Activated gamma-delta T cell (primary cell): ENCODE measurements at regions not wholly inside any gene's neighbourhood (a gene's known extent, or its start where the extent isn't known, plus 50 kb on each side); places are given as distances from the start of the nearest gene placed in this dataset.

Source experiments
- DNase-seq: peaks from one replicate; lab custom pipeline; 2025; lab: John Stamatoyannopoulos, UW

GRCh38 chr13:70390064-70390463 is 281.8 kb upstream of the KLHL1 start:
- DNase-seq, result no peak

GRCh38 chr13:70388935-70389334 is 280.7 kb upstream of the KLHL1 start:
- DNase-seq, result no peak

GRCh38 chr13:70386919-70387318 is 278.7 kb upstream of the KLHL1 start:
- DNase-seq, result no peak

GRCh38 chr13:70385852-70386251 is 277.6 kb upstream of the KLHL1 start:
- no peak for DNase-seq

- DNase-seq, result no peak
These were observed 275.9 kb upstream of the KLHL1 start for GRCh38 chr13:70384156-70384555.

- no peak for DNase-seq
These were observed 272.6 kb upstream of the KLHL1 start for GRCh38 chr13:70380809-70381208.

GRCh38 chr13:70375718-70376117 is 267.5 kb upstream of the KLHL1 start:
- no peak for DNase-seq

- DNase-seq, result no peak
These were observed 262.7 kb upstream of the KLHL1 start for GRCh38 chr13:70370924-70371323.

- no peak for DNase-seq
These were observed 258.5 kb upstream of the KLHL1 start for GRCh38 chr13:70366720-70367119.

- no peak for DNase-seq
These were observed 255.7 kb upstream of the KLHL1 start for GRCh38 chr13:70363991-70364390.

- no peak for DNase-seq
These were observed 254.7 kb upstream of the KLHL1 start for GRCh38 chr13:70362820-70363570.

GRCh38 chr13:70357031-70357430 is 248.8 kb upstream of the KLHL1 start:
- DNase-seq, result no peak

GRCh38 chr13:70353096-70353495 is 244.8 kb upstream of the KLHL1 start:
- DNase-seq, result no peak

- no peak for DNase-seq
These were observed 239.8 kb upstream of the KLHL1 start for GRCh38 chr13:70347947-70348620.

GRCh38 chr13:70339738-70340137 is 231.5 kb upstream of the KLHL1 start:
- DNase-seq, result no peak

GRCh38 chr13:70338609-70339008 is 230.4 kb upstream of the KLHL1 start:
- no peak for DNase-seq

GRCh38 chr13:70336866-70337265 is 228.6 kb upstream of the KLHL1 start:
- DNase-seq, result no peak

- DNase-seq, result no peak
These were observed 225.5 kb upstream of the KLHL1 start for GRCh38 chr13:70333752-70334151.

GRCh38 chr13:70330697-70331361 is 222.6 kb upstream of the KLHL1 start:
- DNase-seq, result no peak

- DNase-seq, result no peak
These were observed 216.3 kb upstream of the KLHL1 start for GRCh38 chr13:70324519-70324918.

- no peak for DNase-seq
These were observed 202.9 kb upstream of the KLHL1 start for GRCh38 chr13:70311191-70311590.

- no peak for DNase-seq
These were observed 202.3 kb upstream of the KLHL1 start for GRCh38 chr13:70310396-70311119.
